Activated T-helper 1 cell treated with Interleukin-2 at 50 U/mL for 16 hours (primary cell): ENCODE measurements at regions not wholly inside any gene's neighbourhood (a gene's known extent, or its start where the extent isn't known, plus 50 kb on each side); places are given as distances from the start of the nearest gene placed in this dataset.
"Not testable (repeated sequence)": the region's sequence is repeated elsewhere in the genome, so short reads cannot be mapped to it uniquely, and the experiment has no call there.

Source experiments
- DNase-seq: peaks from one replicate; pipeline ENCODE4 v3.0.0-alpha.2; 2020; ENCODE audit warnings: low read depth

GRCh38 chr1:2851918-2852317 lies 50.4 kb upstream of the TTC34 start:
- not testable (repeated sequence) for DNase-seq

- no peak for DNase-seq
Measured at GRCh38 chr1:2853711-2854110, 52.2 kb upstream of the TTC34 start.

GRCh38 chr1:2854151-2854550 lies 52.7 kb upstream of the TTC34 start:
- DNase-seq = no peak

- no peak for DNase-seq
Measured at GRCh38 chr1:2854611-2855010, 53.1 kb upstream of the TTC34 start.

- no peak for DNase-seq
Measured at GRCh38 chr1:2855206-2856065, 53.9 kb upstream of the TTC34 start.

- no peak for DNase-seq
Measured at GRCh38 chr1:2856066-2856390, 54.5 kb upstream of the TTC34 start.

- no peak for DNase-seq
Measured at GRCh38 chr1:2856676-2857375, 55.3 kb upstream of the TTC34 start.

GRCh38 chr1:2857521-2857920 lies 56.0 kb upstream of the TTC34 start:
- DNase-seq = no peak

GRCh38 chr1:2858676-2859075 lies 57.2 kb upstream of the TTC34 start:
- no peak for DNase-seq

- DNase-seq = no peak
Measured at GRCh38 chr1:2859219-2859880, 57.9 kb upstream of the TTC34 start.

- DNase-seq = no peak
Measured at GRCh38 chr1:2859881-2860430, 58.5 kb upstream of the TTC34 start.

GRCh38 chr1:2860476-2861142 lies 59.1 kb upstream of the TTC34 start:
- DNase-seq = no peak

- no peak for DNase-seq
Measured at GRCh38 chr1:2861143-2861987, 59.9 kb upstream of the TTC34 start.

- DNase-seq = no peak
Measured at GRCh38 chr1:2861988-2862813, 60.7 kb upstream of the TTC34 start.

GRCh38 chr1:2862814-2863647 lies 61.5 kb upstream of the TTC34 start:
- DNase-seq = no peak

- no peak for DNase-seq
Measured at GRCh38 chr1:2863648-2863963, 62.1 kb upstream of the TTC34 start.

GRCh38 chr1:2864203-2864905 lies 62.9 kb upstream of the TTC34 start:
- DNase-seq = no peak

- DNase-seq = no peak
Measured at GRCh38 chr1:2865000-2865399, 63.5 kb upstream of the TTC34 start.
